GM23338 (cell line): ENCODE measurements at regions not wholly inside any gene's neighbourhood (a gene's known extent, or its start where the extent isn't known, plus 50 kb on each side); places are given as distances from the start of the nearest gene placed in this dataset.

ENCODE experiments used
- ATAC-seq: fragments of 200-7000 bp; cut with Tn5 transposase; 3 replicates; pipeline ENCODE4 v1.9.1; 2020
- DNase-seq: peaks from one replicate; pipeline ENCODE4 v3.0.0-alpha.2; 2015; ENCODE audit warnings: low spot score
- H2AFZ ChIP-seq: fragments of 200-600 bp; sonication (generic); 2 replicates; pipeline ENCODE4 v1.8.0; 2016; ENCODE audit warnings: antibody characterized with exemption, mild to moderate bottlenecking, moderate library complexity
- H3F3A ChIP-seq: fragments of 200-600 bp; sonication (generic); replicated peaks from 2 replicates; pipeline ENCODE4 v1.8.0; 2017; ENCODE audit warnings: antibody characterized with exemption, mixed run types, low read depth
- H3K27ac ChIP-seq: fragments of 200-600 bp; sonication (generic); 2 replicates; pipeline ENCODE4 v1.6.1; 2016; ENCODE audit warnings: low read depth
- H3K27me3 ChIP-seq: fragments of 200-600 bp; sonication (generic); 2 replicates; pipeline ENCODE4 v1.8.0; 2016; ENCODE audit warnings: mild to moderate bottlenecking, mixed run types, moderate library complexity; ENCODE audit not compliant: insufficient read depth
- H3K36me3 ChIP-seq: fragments of 200-600 bp; sonication (generic); 2 replicates; pipeline ENCODE4 v1.8.0; 2016; ENCODE audit warnings: mild to moderate bottlenecking; ENCODE audit not compliant: insufficient read depth
- H3K4me1 ChIP-seq: fragments of 200-600 bp; sonication (generic); 2 replicates; pipeline ENCODE4 v1.8.0; 2016; ENCODE audit warnings: mild to moderate bottlenecking, moderate library complexity; ENCODE audit not compliant: insufficient read depth
- H3K4me2 ChIP-seq: fragments of 200-600 bp; sonication (generic); 2 replicates; pipeline ENCODE4 v1.7.1; 2017; ENCODE audit warnings: mixed run types
- H3K4me3 ChIP-seq: fragments of 200-600 bp; sonication (generic); 2 replicates; pipeline ENCODE4 v1.6.1; 2016; ENCODE audit warnings: mixed run types
- H3K79me2 ChIP-seq: fragments of 200-600 bp; sonication (generic); replicated peaks from 2 replicates; pipeline ENCODE4 v1.8.0; 2017; ENCODE audit warnings: mild to moderate bottlenecking; ENCODE audit not compliant: insufficient read depth
- H3K9me2 ChIP-seq: fragments of 200-600 bp; sonication (generic); 2 replicates; pipeline ENCODE4 v1.8.0; 2017; ENCODE audit not compliant: insufficient read depth
- H4K20me1 ChIP-seq: fragments of 200-600 bp; sonication (generic); replicated peaks from 2 replicates; pipeline ENCODE4 v1.8.0; 2017; ENCODE audit warnings: mild to moderate bottlenecking; ENCODE audit not compliant: insufficient read depth
- H3K27ac Mint-ChIP-seq: 2 replicates; pipeline ENCODE4 v1.8.0; 2020; ENCODE audit warnings: inconsistent platforms, mild to moderate bottlenecking, moderate library complexity, mixed read lengths
- H3K27me3 Mint-ChIP-seq: 3 replicates; pipeline ENCODE4 v1.8.0; 2022; ENCODE audit warnings: low read depth, mild to moderate bottlenecking, moderate library complexity, mixed read lengths, inconsistent platforms; ENCODE audit not compliant: insufficient read depth, poor library complexity
- H3K36me3 Mint-ChIP-seq: 3 replicates; pipeline ENCODE4 v1.8.0; 2021; ENCODE audit warnings: low read depth, mild to moderate bottlenecking, inconsistent platforms, moderate library complexity, mixed read lengths
- H3K4me1 Mint-ChIP-seq: 3 replicates; pipeline ENCODE4 v1.8.0; 2020; ENCODE audit warnings: mild to moderate bottlenecking, inconsistent platforms, mixed read lengths
- H3K4me3 Mint-ChIP-seq: 3 replicates; pipeline ENCODE4 v1.8.0; 2021; ENCODE audit warnings: moderate library complexity, mild to moderate bottlenecking, inconsistent platforms, mixed read lengths
- H3K9me3 Mint-ChIP-seq: 3 replicates; pipeline ENCODE4 v1.8.0; 2020; ENCODE audit warnings: moderate library complexity, mild to moderate bottlenecking, inconsistent platforms, mixed read lengths
- CREB1 ChIP-seq: fragments of 250-450 bp; sonication (Bioruptor Pico); IDR thresholded peaks from 2 replicates; pipeline ENCODE4 v1.5.0; 2020; ENCODE audit warnings: low read depth, mild to moderate bottlenecking, moderate library complexity
- CTCF ChIP-seq, 2 experiments: fragments of 200-600 bp in 1 of 2; sonication (generic) in 1 of 2; conservative IDR thresholded peaks; 2 replicates each; pipeline versions ENCODE4 v1.5.1 to v1.6.1; 2016 to 2017; ENCODE audit warnings: antibody characterized with exemption in 2 of 2, low read depth in 2 of 2, mild to moderate bottlenecking in 2 of 2, moderate library complexity in 1 of 2
- ETS1 ChIP-seq: IDR thresholded peaks from 2 replicates; pipeline ENCODE4 v1.6.1; 2016; ENCODE audit warnings: antibody characterized with exemption
- EZH2phosphoT487 ChIP-seq: fragments of 200-600 bp; sonication (generic); IDR thresholded peaks from one replicate; pipeline ENCODE4 v1.8.1; 2018; ENCODE audit warnings: antibody characterized with exemption; ENCODE audit not compliant: unreplicated experiment
- JUNB ChIP-seq: IDR thresholded peaks from one replicate; pipeline ENCODE4 v1.6.1; 2016; ENCODE audit warnings: antibody characterized with exemption; ENCODE audit not compliant: unreplicated experiment
- POLR2AphosphoS5 ChIP-seq: IDR thresholded peaks from 2 replicates; pipeline ENCODE4 v1.6.1; 2016; ENCODE audit warnings: antibody characterized with exemption, low read depth
- STAT1 ChIP-seq: IDR thresholded peaks from one replicate; pipeline ENCODE4 v1.6.1; 2016; ENCODE audit warnings: antibody characterized with exemption; ENCODE audit not compliant: unreplicated experiment
- ZNF114 ChIP-seq: fragments of 250-450 bp; sonication (Bioruptor Pico); IDR thresholded peaks from 2 replicates; pipeline ENCODE4 v1.5.0; 2020; ENCODE audit warnings: mild to moderate bottlenecking, moderate library complexity
- ZNF462 ChIP-seq: fragments of 250-450 bp; sonication (Bioruptor Pico); IDR thresholded peaks from 2 replicates; pipeline ENCODE4 v1.5.0; 2020; ENCODE audit warnings: mild to moderate bottlenecking, moderate library complexity

GRCh38 chr2:30331869-30332268, 100.5 kb downstream of the LBH start:
- Mint-ChIP-seq H3K27ac (no peak overlapping the region), H3K4me1 (peaks cover 3% of the 10 kb centered on the region; the same call in 1 of the 3 replicates), H3K27me3 (peaks cover 4% of the 10 kb centered on the region), H3K36me3 (no peaks in the 10 kb centered on the region), H3K9me3 (peaks cover 17% of the 10 kb centered on the region), H3K4me3 (no peak overlapping the region)
- no peaks in the 10 kb centered on the region for H3K4me1 ChIP-seq
- H3K4me2 ChIP-seq: no peak overlapping the region
- no peaks in the 10 kb centered on the region for H3F3A ChIP-seq
- H3K4me3 ChIP-seq: no peak overlapping the region
- H3K9me2 ChIP-seq: no peaks in the 10 kb centered on the region; the same call in 1 of the 2 replicates
- no peak for DNase-seq
- H3K27me3 ChIP-seq: no peaks in the 10 kb centered on the region
- TF ChIP-seq JUNB (no peak), POLR2AphosphoS5 (no peak)
- no peaks in the 10 kb centered on the region for H3K79me2 ChIP-seq
- H2AFZ ChIP-seq: no peak overlapping the region
- no peaks in the 10 kb centered on the region for H3K36me3 ChIP-seq
- no peaks in the 10 kb centered on the region for H4K20me1 ChIP-seq
- ATAC-seq: no peak
- no peak overlapping the region for H3K27ac ChIP-seq

GRCh38 chr2:30332791-30333453, 101.6 kb downstream of the LBH start:
- Mint-ChIP-seq H3K4me1 (peaks cover 3% of the 10 kb centered on the region; the same call in 1 of the 3 replicates), H3K36me3 (no peaks in the 10 kb centered on the region), H3K9me3 (peaks cover 17% of the 10 kb centered on the region), H3K4me3 (no peak overlapping the region), H3K27ac (no peak overlapping the region), H3K27me3 (peaks cover 4% of the 10 kb centered on the region)
- Histone ChIP-seq H4K20me1 (no peaks in the 10 kb centered on the region), H2AFZ (no peak overlapping the region; the same call in 1 of the 2 replicates), H3K4me1 (no peaks in the 10 kb centered on the region), H3K36me3 (no peaks in the 10 kb centered on the region), H3K9me2 (no peaks in the 10 kb centered on the region; the same call in 1 of the 2 replicates), H3K27me3 (no peaks in the 10 kb centered on the region), H3F3A (no peaks in the 10 kb centered on the region), H3K27ac (no peak overlapping the region), H3K4me2 (no peak overlapping the region), H3K79me2 (no peaks in the 10 kb centered on the region), H3K4me3 (no peak overlapping the region)
- no peak for DNase-seq
- no peak for ATAC-seq
- TF ChIP-seq CREB1 (CRISPR knock-in tag) (no peak), EZH2phosphoT487 (no peak), ZNF462 (no peak), STAT1 (no peak), ETS1 (no peak), ZNF114 (CRISPR knock-in tag) (no peak), CTCF (conservative IDR thresholded peaks at IDR 0.05; ENCODE audit: low read depth in 2 of 2) (no peak), JUNB (no peak)
